Nephron (organoid): ENCODE measurements at regions not wholly inside any gene's neighbourhood (a gene's known extent, or its start where the extent isn't known, plus 50 kb on each side); places are given as distances from the start of the nearest gene placed in this dataset.
A peak's percentile ranks its signal among the peaks of the same experiment; 100 is the strongest.
"Not testable (repeated sequence)": the region's sequence is repeated elsewhere in the genome, so short reads cannot be mapped to it uniquely, and the experiment has no call there.

Experiments used
- H3K27ac Mint-ChIP-seq, 3 experiments: 2 replicates each; pipeline ENCODE4 v1.8.0; 2020; ENCODE audit warnings: mixed read lengths in 3 of 3, mild to moderate bottlenecking in 2 of 3, moderate library complexity in 1 of 3
- H3K27me3 Mint-ChIP-seq: 2 replicates; pipeline ENCODE4 v1.8.0; 2021; ENCODE audit warnings: low read depth, mild to moderate bottlenecking, moderate library complexity, mixed read lengths
- H3K36me3 Mint-ChIP-seq: 2 replicates; pipeline ENCODE4 v1.8.0; 2020; ENCODE audit warnings: low read depth, mixed read lengths
- H3K4me1 Mint-ChIP-seq: 2 replicates; pipeline ENCODE4 v1.8.0; 2020; ENCODE audit warnings: mixed read lengths
- H3K4me3 Mint-ChIP-seq, 3 experiments: 2 replicates each; pipeline ENCODE4 v1.8.0; 2020; ENCODE audit warnings: mild to moderate bottlenecking in 3 of 3, mixed read lengths in 3 of 3, moderate library complexity in 2 of 3
- H3K9me3 Mint-ChIP-seq: 2 replicates; pipeline ENCODE4 v1.8.0; 2020; ENCODE audit warnings: mixed read lengths

DNA sequence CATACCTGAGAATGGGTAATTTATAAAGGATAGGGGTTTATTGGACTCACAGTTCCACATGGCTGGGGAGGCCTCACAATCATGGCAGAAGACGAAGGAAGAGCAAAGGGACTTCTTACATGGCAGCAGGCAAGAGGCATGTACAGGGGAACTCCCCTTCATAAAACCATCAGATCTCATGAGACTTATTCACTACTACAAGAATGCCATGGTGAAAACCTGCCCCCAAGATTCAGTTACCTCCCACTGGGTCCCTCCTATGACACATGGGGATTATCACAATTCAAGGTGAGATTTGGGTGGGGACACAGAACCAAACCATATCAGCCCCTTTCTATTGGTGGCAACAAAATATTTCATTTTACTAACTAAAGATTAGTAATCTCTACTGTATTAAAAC, 204.1 kb upstream of the PLGLB2 start:
- H3K4me3 Mint-ChIP-seq, H3K9me3 Mint-ChIP-seq, H3K27me3 Mint-ChIP-seq, H3K36me3 Mint-ChIP-seq, H3K27ac Mint-ChIP-seq, H3K4me1 Mint-ChIP-seq: not testable (repeated sequence)

DNA sequence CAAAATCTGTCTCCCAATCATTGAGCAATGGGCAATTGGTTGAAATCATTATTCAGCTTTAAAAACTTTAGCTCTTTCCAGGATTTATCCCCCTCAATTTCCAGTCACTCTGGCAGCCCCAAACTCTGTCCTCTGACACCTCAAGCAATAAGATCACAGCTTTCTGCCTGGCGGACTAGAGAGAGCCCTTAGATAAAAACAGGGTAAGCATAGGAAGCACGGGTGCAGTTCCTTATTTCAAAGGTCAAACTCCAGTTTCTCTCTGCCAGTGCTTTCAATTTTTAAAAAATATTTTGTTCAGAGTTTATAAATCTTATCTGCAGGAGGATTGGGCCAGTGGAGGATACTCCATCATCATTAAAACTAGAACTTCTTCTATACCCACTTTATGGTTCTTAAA, 200.8 kb upstream of the PLGLB2 start:
- H3K27ac Mint-ChIP-seq, H3K4me1 Mint-ChIP-seq, H3K4me3 Mint-ChIP-seq, H3K36me3 Mint-ChIP-seq, H3K9me3 Mint-ChIP-seq, H3K27me3 Mint-ChIP-seq: not testable (repeated sequence)

DNA sequence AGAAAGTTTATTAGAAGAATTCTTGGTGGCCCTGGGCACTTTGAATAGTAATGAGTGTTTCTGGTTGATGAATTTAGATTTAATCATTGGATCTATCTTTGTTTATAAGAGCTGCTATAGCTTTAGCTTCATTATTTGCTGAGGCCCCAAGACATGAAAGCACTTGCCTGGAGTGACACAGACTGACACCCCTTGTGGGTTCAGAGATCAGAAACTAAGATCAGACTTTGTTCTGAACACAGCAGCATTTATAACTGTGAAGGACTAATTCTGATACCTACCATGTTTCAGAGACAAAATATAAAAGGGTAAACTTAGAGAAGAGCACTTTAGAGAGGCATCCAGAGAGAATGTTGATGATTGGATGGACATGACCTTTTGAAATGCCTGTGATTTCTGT, 199.9 kb upstream of the PLGLB2 start:
- not testable (repeated sequence) for H3K27me3 Mint-ChIP-seq, H3K27ac Mint-ChIP-seq, H3K36me3 Mint-ChIP-seq, H3K4me3 Mint-ChIP-seq, H3K9me3 Mint-ChIP-seq, H3K4me1 Mint-ChIP-seq

DNA sequence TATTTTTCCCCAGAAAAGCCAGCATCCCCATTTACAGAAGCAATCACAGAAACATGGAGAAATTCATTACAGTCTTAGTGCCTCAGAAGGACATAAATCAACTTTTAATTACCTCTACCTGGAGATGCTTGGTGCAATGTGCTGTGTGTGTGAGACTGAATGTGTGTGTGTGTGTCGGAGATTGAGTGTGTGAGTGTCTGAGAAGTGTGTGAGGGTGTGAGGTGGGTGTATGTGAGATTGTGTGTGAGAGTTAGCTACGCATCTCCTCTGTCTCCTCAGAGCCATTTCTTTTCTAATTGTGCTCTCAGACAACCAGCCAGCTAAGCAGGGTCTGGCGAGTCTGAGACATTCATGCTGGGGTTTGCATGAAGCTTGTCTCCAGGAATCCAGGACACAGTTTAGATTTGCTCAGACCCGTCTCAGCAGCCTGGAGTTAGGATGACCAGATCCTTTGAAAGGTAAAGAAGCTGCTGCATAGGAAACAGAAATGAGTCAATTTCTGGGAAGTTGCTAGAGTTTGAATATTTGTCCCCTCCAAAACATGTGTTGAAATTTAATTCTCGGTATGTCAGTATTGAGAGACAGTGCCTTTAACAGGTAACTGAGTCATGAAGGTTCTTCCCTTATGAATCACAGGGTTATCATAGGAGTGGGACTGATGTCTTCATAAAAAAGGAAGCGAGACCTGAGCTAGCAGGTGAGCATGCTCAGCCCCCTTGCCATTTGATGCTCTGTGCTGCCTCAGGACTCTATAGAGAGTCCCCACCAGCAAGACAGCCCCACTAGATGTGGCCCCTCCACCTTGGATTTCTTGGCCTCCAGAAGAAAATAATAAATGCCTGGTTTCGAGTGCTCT, 199.0 kb upstream of the PLGLB2 start:
- not testable (repeated sequence) for H3K27ac Mint-ChIP-seq, H3K9me3 Mint-ChIP-seq, H3K36me3 Mint-ChIP-seq, H3K4me1 Mint-ChIP-seq, H3K4me3 Mint-ChIP-seq, H3K27me3 Mint-ChIP-seq

DNA sequence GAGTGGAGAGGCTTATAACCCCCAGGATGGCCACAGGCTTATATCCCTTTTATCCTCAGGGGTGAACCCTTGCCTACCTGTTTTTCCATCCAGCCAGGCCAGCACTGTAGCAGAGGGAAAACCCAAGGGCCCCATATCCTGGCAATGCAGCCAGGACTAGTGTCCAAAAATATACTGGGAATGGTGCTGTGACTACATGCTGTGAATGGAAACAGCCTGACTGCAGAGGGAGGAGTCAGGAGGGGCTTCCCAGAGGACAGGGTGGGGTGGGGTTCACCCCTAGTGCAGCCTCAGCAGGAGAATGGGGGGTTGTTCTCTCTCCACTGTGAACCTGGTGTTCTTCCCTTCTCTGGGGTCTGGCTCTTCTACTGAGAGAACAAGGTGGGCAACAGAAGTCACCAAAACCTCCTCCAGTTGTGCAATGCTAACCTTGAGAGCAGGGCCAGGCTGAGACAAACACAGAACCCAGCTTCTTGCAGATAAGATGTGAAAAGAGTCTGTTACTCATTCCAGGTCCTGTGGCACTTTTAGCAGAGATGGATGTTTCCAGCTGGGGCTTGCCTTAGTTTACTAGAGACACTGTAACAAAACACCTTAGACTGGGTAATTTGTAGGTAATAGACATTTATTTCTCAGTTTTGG, 198.2 kb upstream of the PLGLB2 start:
- not testable (repeated sequence) for H3K9me3 Mint-ChIP-seq, H3K27me3 Mint-ChIP-seq, H3K4me1 Mint-ChIP-seq, H3K4me3 Mint-ChIP-seq, H3K36me3 Mint-ChIP-seq, H3K27ac Mint-ChIP-seq

DNA sequence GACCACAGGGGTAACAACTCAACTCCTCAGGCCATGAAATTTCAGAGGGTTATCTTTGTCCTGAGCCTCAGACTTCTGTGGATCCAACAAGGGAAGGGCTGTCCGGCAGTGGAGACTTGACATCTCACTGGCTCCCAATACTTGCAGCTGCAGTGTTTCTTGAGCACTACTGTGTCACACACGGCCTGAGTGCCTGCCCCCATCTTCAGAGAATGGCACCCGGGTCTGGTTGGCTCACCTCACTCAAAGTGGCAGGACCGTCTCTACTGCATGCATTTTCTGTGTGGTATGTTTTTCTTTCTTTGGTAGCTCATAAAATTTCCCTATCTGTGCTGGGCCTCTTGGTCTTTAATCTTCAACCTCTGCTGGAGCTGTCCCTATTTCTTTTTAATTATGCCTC, 193.2 kb upstream of the PLGLB2 start:
- not testable (repeated sequence) for H3K4me1 Mint-ChIP-seq, H3K36me3 Mint-ChIP-seq, H3K4me3 Mint-ChIP-seq, H3K27ac Mint-ChIP-seq, H3K9me3 Mint-ChIP-seq, H3K27me3 Mint-ChIP-seq

DNA sequence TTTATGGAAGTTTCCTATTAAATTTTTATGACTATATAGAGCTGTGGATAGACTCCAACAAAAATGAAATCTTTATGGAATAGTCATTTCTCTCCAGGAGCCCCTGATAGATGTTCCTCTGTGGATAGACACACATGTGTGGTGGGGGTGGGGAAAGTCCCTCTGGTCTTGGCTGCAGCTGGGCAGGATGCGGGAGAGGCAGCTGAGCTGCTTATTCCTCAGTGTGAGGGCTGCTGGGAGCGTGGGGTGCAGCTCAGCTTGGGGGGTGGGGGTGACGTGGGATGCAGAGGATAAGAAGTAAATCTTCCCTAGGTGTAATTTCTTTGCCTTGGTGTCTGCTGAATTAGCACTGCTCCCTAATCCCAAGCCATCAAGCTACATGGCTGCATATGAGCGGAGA, 192.8 kb upstream of the PLGLB2 start:
- H3K9me3 Mint-ChIP-seq: not testable (repeated sequence)

DNA sequence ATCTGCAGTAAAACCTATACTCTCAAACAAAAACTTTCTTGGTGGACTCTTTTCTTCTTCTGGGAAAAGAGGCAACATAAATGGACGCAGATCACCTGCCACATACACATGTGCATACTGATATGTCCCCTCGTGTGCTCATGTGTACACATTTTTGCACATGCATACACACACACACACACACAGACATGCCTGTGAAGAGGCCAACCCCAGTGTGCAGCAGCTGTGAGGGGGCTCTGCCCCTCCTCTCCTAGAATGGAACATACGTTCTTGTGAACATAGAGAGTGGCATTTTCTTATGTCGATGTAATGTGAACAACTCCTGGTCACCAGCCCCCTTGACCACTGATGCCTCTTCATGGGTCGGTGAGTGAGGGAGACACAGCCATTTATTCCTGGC, 188.9 kb upstream of the PLGLB2 start:
- not testable (repeated sequence) for H3K4me3 Mint-ChIP-seq, H3K9me3 Mint-ChIP-seq, H3K27ac Mint-ChIP-seq, H3K27me3 Mint-ChIP-seq, H3K4me1 Mint-ChIP-seq, H3K36me3 Mint-ChIP-seq

More for the DNA sequence above, 192.8 kb upstream of the PLGLB2 start:
- H3K4me3 Mint-ChIP-seq, H3K36me3 Mint-ChIP-seq, H3K27ac Mint-ChIP-seq, H3K27me3 Mint-ChIP-seq, H3K4me1 Mint-ChIP-seq: not testable (repeated sequence)

DNA sequence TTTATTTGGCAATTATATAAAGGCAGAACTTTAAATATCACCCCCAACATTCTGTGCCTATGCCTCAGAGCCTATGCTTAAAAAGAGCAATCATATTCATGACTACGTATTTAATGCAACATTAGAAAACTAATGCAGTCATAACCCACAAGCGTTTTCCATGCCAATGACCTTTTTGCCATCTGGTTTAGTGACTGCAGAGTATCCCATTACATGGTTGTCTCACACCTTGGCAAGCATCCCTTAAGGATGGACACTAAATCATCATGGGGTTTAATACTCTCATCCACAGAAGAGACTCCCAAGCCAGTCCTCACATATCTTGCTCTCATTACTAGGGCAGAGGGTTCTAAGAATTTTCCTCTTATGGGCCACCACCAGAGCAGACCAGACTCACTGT, 188.2 kb upstream of the PLGLB2 start:
- not testable (repeated sequence) for H3K9me3 Mint-ChIP-seq

DNA sequence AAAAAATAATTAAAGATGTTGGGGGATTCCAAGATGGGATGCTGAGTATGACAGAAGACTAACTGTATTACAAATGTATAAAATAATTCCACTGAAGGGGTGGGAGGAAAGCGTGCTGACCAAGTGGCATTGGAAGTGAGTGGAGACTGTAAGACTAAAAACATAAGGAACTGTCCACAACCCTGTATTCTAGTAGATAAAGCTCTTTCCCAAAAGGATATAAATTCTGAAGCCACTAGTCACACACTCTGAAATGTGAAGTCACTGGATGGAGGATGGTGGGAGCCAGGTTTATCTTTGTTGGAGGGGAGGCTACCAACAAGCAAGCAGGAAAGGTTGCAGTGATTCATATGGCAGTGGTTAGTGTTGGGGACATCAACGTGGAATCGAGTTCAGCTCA, 182.8 kb upstream of the PLGLB2 start:
- H3K4me1 Mint-ChIP-seq, H3K27me3 Mint-ChIP-seq, H3K27ac Mint-ChIP-seq, H3K4me3 Mint-ChIP-seq, H3K36me3 Mint-ChIP-seq, H3K9me3 Mint-ChIP-seq: not testable (repeated sequence)

More for the DNA sequence above, 188.2 kb upstream of the PLGLB2 start:
- H3K27me3 Mint-ChIP-seq, H3K4me1 Mint-ChIP-seq, H3K36me3 Mint-ChIP-seq, H3K27ac Mint-ChIP-seq, H3K4me3 Mint-ChIP-seq: not testable (repeated sequence)

DNA sequence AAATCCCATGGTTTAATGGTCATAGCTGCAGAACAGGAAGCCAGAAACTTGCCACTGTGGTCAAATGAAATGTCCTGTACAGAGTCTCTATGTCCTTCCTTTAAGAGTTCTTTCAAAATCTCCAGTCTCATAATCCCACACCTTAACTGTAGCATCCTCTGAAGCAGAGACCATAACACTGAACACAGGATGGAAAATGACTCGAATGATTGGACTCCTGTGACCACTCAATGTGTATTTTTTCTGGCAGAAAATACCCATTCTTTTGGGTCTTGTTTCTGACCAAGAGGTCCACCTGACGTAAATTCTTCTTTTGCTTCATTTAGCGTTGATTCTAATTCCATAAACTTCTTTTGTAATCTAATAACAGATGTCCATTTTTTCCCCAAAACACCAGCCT, 181.4 kb upstream of the PLGLB2 start:
- not testable (repeated sequence) for H3K9me3 Mint-ChIP-seq, H3K4me3 Mint-ChIP-seq, H3K27ac Mint-ChIP-seq, H3K27me3 Mint-ChIP-seq, H3K4me1 Mint-ChIP-seq, H3K36me3 Mint-ChIP-seq

DNA sequence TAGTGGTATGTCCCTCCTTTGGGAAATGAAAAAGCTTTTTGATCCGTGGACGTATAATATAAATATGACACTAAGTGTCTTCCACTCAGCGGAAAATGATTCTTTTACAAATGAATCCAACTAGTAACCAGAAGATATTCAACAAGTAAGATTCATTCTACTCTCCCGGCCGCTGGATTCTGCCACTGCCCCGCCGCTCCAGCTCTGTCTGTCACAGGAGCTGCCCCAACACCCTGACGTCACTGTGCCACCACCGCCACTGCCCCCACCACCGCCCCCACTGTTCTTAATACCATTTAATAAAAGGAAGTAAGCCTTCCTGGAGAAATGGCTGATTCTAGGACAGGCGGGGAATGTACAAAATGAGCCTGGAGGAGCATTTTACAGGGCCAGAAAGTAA, 180.8 kb upstream of the PLGLB2 start:
- not testable (repeated sequence) for H3K27ac Mint-ChIP-seq, H3K4me1 Mint-ChIP-seq, H3K36me3 Mint-ChIP-seq, H3K4me3 Mint-ChIP-seq, H3K27me3 Mint-ChIP-seq, H3K9me3 Mint-ChIP-seq

DNA sequence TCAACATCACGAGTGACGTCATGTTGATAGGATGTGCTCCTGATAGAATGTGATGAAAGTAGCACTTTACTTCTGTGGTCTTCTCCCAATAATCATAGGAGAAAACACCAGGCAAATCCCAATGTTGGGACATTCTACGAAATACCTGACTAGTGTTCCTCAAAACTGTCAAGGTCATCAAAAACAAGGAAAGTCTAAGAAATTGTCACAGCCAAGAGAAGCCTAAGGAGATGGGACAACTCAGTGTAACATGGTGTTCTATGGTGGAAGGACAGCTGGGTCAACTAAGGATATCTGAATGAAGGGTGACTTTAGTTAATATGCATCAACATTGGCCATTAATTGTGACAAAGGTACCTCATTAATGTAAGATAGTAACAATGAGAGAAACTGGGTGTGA, 180.0 kb upstream of the PLGLB2 start:
- not testable (repeated sequence) for H3K9me3 Mint-ChIP-seq, H3K27me3 Mint-ChIP-seq, H3K27ac Mint-ChIP-seq, H3K4me1 Mint-ChIP-seq, H3K4me3 Mint-ChIP-seq, H3K36me3 Mint-ChIP-seq

DNA sequence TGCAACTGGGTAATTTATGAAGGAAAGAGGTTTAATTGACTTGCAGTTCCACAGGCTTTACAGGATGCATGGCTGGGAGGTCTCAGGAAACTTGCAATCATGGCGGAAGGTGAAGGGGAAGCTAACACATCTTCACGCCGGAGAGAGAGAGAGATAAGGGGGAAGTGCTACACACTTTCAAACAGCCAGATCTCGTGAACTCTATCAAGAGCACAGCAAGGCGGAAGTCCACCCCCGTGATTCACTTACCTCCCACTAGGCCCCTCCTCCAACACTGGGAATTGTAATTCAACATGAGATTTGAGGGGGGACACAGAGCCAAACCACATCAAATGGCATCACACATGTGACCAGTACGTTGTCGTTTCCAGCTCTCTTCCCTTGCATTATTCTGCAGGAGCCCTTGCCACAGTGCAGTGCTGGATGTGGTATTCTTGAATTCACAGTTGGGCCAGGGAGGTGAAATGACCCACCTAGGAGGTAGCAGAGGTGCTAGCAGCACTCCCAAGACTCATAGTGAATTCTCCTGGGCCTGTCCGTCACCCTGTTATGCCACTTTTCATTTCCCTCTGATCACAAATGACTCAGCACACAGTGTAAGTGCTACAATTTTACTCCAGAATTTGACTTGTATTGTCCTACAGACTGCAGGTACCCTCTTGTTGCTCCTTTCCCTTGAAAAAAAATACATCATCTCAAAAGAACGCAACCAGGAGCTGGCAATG, 179.2 kb upstream of the PLGLB2 start:
- H3K4me3 Mint-ChIP-seq, H3K27me3 Mint-ChIP-seq, H3K27ac Mint-ChIP-seq, H3K4me1 Mint-ChIP-seq, H3K9me3 Mint-ChIP-seq, H3K36me3 Mint-ChIP-seq: not testable (repeated sequence)

DNA sequence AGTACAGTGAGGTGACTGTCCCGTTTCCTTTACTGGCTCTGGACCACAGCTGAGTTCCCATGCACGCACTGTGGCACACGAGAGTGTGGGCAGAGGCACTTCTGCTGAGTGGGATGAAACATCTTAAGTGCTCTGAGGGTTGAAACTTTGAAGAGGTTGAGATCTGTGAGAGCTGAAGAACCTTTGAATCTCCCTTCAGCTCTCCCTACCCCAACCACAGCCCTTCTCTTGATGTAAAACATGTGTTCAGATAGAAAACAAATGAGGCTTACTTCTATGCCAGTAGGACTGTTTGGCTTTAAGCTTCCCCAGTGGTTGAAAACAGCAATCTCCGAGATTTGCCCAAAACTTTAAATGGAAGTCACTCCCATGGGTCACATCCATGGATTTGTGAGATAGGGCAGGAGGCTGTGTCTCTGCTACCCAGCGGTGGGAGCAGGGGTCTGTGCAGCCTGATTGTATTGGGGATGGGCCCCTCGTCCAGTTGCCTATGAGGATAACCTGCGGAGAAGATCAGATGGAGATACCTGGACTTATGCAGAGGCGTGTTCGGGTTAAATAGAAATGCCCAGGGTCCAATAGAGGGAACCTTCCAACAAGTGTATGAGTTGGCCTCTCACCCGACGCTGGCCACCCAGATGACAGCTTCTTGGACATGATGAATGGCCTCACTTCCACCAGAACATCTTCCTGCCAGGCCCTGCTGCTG, 178.0 kb upstream of the PLGLB2 start:
- not testable (repeated sequence) for H3K4me3 Mint-ChIP-seq, H3K27me3 Mint-ChIP-seq, H3K36me3 Mint-ChIP-seq

More for the DNA sequence above, 178.0 kb upstream of the PLGLB2 start:
- H3K27ac Mint-ChIP-seq: peak overlapping the region in 1 of 3 experiments; percentile 49
- not testable (repeated sequence) for H3K9me3 Mint-ChIP-seq, H3K4me1 Mint-ChIP-seq
